D721Med (cell line): ENCODE measurements at regions not wholly inside any gene's neighbourhood (a gene's known extent, or its start where the extent isn't known, plus 50 kb on each side); places are given as distances from the start of the nearest gene placed in this dataset.

Source experiments
- DNase-seq: peaks from one replicate; pipeline ENCODE4 v3.0.0; 2011; ENCODE audit warnings: low spot score; ENCODE audit not compliant: insufficient read length
- FAIRE-seq: peaks from 2 replicates; lab custom pipeline; 2011; peaks lifted over from hg19 to GRCh38; lab: Jason Lieb, UNC
- CTCF ChIP-seq: IDR thresholded peaks from 2 replicates; pipeline ENCODE4 v1.5.1; 2012; ENCODE audit warnings: mild to moderate bottlenecking, control low read depth; ENCODE audit not compliant: insufficient read depth; ENCODE audit errors: missing control alignments

- FAIRE-seq (no peak), DNase-seq (no peak)
- no peak for TF ChIP-seq CTCF
Measured at GRCh38 chr5:125489146-125489545, 742.7 kb upstream of the ZNF608 start.

GRCh38 chr5:125491986-125492492 lies 745.6 kb upstream of the ZNF608 start:
- TF ChIP-seq CTCF: no peak
- no peak for FAIRE-seq
- DNase-seq: no peak

- FAIRE-seq (no peak), DNase-seq (no peak)
- no peak for TF ChIP-seq CTCF
Measured at GRCh38 chr5:125492977-125493376, 746.5 kb upstream of the ZNF608 start.

GRCh38 chr5:125496393-125496792 lies 750.0 kb upstream of the ZNF608 start:
- FAIRE-seq: no peak

GRCh38 chr5:125497651-125498050 lies 751.2 kb upstream of the ZNF608 start:
- DNase-seq (no peak), FAIRE-seq (peak; percentile 85)
- no peak for TF ChIP-seq CTCF

More at GRCh38 chr5:125496393-125496792, 750.0 kb upstream of the ZNF608 start:
- no peak for TF ChIP-seq CTCF
- DNase-seq: no peak

- no peak for FAIRE-seq
- no peak for TF ChIP-seq CTCF
- DNase-seq: no peak
Measured at GRCh38 chr5:125499636-125500332, 753.3 kb upstream of the ZNF608 start.

- FAIRE-seq (no peak), DNase-seq (no peak)
- TF ChIP-seq CTCF: no peak
Measured at GRCh38 chr5:125501396-125501795, 755.0 kb upstream of the ZNF608 start.
